Thyroid gland (tissue), 4 donors: ENCODE measurements at regions not wholly inside any gene's neighbourhood (a gene's known extent, or its start where the extent isn't known, plus 50 kb on each side); places are given as distances from the start of the nearest gene placed in this dataset.

Source experiments
- CTCF ChIP-seq, 6 experiments: fragments of 200-600 bp in 3 of 6; fragments of 450-650 bp in 3 of 6; sonication (generic) in 3 of 6; IDR thresholded peaks; one replicate each; pipeline ENCODE4 v1.5.1; 2016 to 2019; ENCODE audit warnings: antibody characterized with exemption in 6 of 6, mild to moderate bottlenecking in 2 of 6, inconsistent platforms in 1 of 6, moderate library complexity in 1 of 6
- POLR2A ChIP-seq, 2 donors: fragments of 450-650 bp; IDR thresholded peaks; one replicate each; pipeline ENCODE4 v1.6.1; 2017; ENCODE audit warnings: antibody characterized with exemption in 2 of 2, mild to moderate bottlenecking in 2 of 2, moderate library complexity in 1 of 2

- no peak for TF ChIP-seq CTCF (IDR thresholded peaks at IDR 0.05)
- no peak for TF ChIP-seq POLR2A (IDR thresholded peaks at IDR 0.05)
These were observed 767.8 kb upstream of the FANCL start for GRCh38 chr2:59008950-59009349.
